ENCODE measurements at regions not wholly inside any gene's neighbourhood (a gene's known extent, or its start where the extent isn't known, plus 50 kb on each side); places are given as distances from the start of the nearest gene placed in this dataset.

GRCh38 chrX:121208563-121208962 is 161.2 kb downstream of the GLUD2 start:
- DNase-seq: no peak
- no peak for TF ChIP-seq CTCF (IDR thresholded peaks at IDR 0.05)
- TF ChIP-seq POLR2A (IDR thresholded peaks at IDR 0.05): no peak
- H3K9me3 ChIP-seq: no peaks in the 10 kb centered on the region
- no peaks in the 10 kb centered on the region for H3K27me3 ChIP-seq
- no peaks in the 10 kb centered on the region for H3K36me3 ChIP-seq
- no peak overlapping the region for H3K27ac ChIP-seq
- no peaks in the 10 kb centered on the region for H3K4me1 ChIP-seq
- H3K4me3 ChIP-seq: no peak overlapping the region
- intact Hi-C loops (cut with DNase I; ENCODE audit: low total_unique reads): no loop called here

GRCh38 chrX:121216641-121217374 is 169.4 kb downstream of the GLUD2 start:
- no peak for TF ChIP-seq POLR2A (IDR thresholded peaks at IDR 0.05)
- no peak for TF ChIP-seq CTCF (IDR thresholded peaks at IDR 0.05)
- Histone ChIP-seq H3K4me3 (no peak overlapping the region), H3K9me3 (no peaks in the 10 kb centered on the region), H3K36me3 (no peaks in the 10 kb centered on the region), H3K27me3 (no peaks in the 10 kb centered on the region), H3K27ac (no peak overlapping the region), H3K4me1 (no peaks in the 10 kb centered on the region)
- DNase-seq: no peak
- intact Hi-C loops (cut with DNase I; ENCODE audit: low total_unique reads): no loop called here

- Histone ChIP-seq H3K4me3 (no peak overlapping the region), H3K27me3 (no peaks in the 10 kb centered on the region), H3K9me3 (no peaks in the 10 kb centered on the region), H3K36me3 (no peaks in the 10 kb centered on the region), H3K4me1 (no peaks in the 10 kb centered on the region), H3K27ac (no peak overlapping the region)
- no peak for TF ChIP-seq CTCF (IDR thresholded peaks at IDR 0.05)
- TF ChIP-seq POLR2A (IDR thresholded peaks at IDR 0.05): no peak
- intact Hi-C loops (cut with DNase I; ENCODE audit: low total_unique reads): no loop called here
- DNase-seq: no peak
Observed at GRCh38 chrX:121221322-121221977, 174.0 kb downstream of the GLUD2 start.

- H3K36me3 ChIP-seq: no peaks in the 10 kb centered on the region
- no peak for DNase-seq
- intact Hi-C loops (cut with DNase I; ENCODE audit: low total_unique reads): no loop called here
- no peaks in the 10 kb centered on the region for H3K27me3 ChIP-seq
- H3K9me3 ChIP-seq: no peaks in the 10 kb centered on the region
- H3K27ac ChIP-seq: no peak overlapping the region
- no peak for TF ChIP-seq POLR2A (IDR thresholded peaks at IDR 0.05)
- no peak for TF ChIP-seq CTCF (IDR thresholded peaks at IDR 0.05)
- no peak overlapping the region for H3K4me3 ChIP-seq
- H3K4me1 ChIP-seq: no peaks in the 10 kb centered on the region
Observed at GRCh38 chrX:121227888-121228287, 180.5 kb downstream of the GLUD2 start.

GRCh38 chrX:121231566-121232358 is 184.4 kb downstream of the GLUD2 start:
- intact Hi-C loops (cut with DNase I; ENCODE audit: low total_unique reads): no loop called here
- DNase-seq: no peak

More at GRCh38 chrX:121231566-121232358, 184.4 kb downstream of the GLUD2 start:
- Histone ChIP-seq H3K27ac (no peak overlapping the region), H3K4me1 (no peaks in the 10 kb centered on the region), H3K9me3 (no peaks in the 10 kb centered on the region), H3K27me3 (no peaks in the 10 kb centered on the region), H3K4me3 (no peak overlapping the region), H3K36me3 (no peaks in the 10 kb centered on the region)
- TF ChIP-seq CTCF (IDR thresholded peaks at IDR 0.05): no peak
